ENCODE measurements at regions not wholly inside any gene's neighbourhood (a gene's known extent, or its start where the extent isn't known, plus 50 kb on each side); places are given as distances from the start of the nearest gene placed in this dataset.

- no peaks in the 10 kb centered on the region for H3K27me3 ChIP-seq (ENCODE audit: control insufficient read depth in 3 of 3, insufficient read depth in 3 of 3, low read length in 2 of 3)
- WGBS, 2 donors: 81 to 84% methylated on average over 3 of the region's 3 CpGs
- no peaks in the 10 kb centered on the region for H3K36me3 ChIP-seq (ENCODE audit: control insufficient read depth in 4 of 4, insufficient read depth in 4 of 4, low read length in 4 of 4)
- no peak overlapping the region for H3K27ac ChIP-seq (ENCODE audit: low read depth in 1 of 2, low read length in 1 of 2)
- H3K4me1 ChIP-seq (ENCODE audit: control insufficient read depth in 5 of 5, insufficient read depth in 5 of 5, low read length in 5 of 5): peaks cover 0 to 2% (median 0%) of the 10 kb centered on the region in 5 donors
- no peak overlapping the region for H3K9ac ChIP-seq (ENCODE audit: insufficient read depth in 1 of 2, low read length in 2 of 2)
- no peak overlapping the region for H3K4me3 ChIP-seq
- ATAC-seq (ENCODE audit: insufficient read depth, low FRiP score): no peak
- TF ChIP-seq CTCF (IDR thresholded peaks at IDR 0.05; ENCODE audit: control extremely low read depth, extremely low read depth): no peak
- H3K9me3 ChIP-seq (ENCODE audit: control insufficient read depth in 4 of 4, insufficient read depth in 3 of 4, low read length in 3 of 4): no peaks in the 10 kb centered on the region
- DNase-seq: no peak
Observed at GRCh38 chr5:116989995-116990394, 415.4 kb upstream of the SEMA6A start.

GRCh38 chr5:116982035-116982434, 407.4 kb upstream of the SEMA6A start:
- DNase-seq (no peak), ATAC-seq (ENCODE audit: insufficient read depth, low FRiP score) (no peak)
- Histone ChIP-seq H3K9me3 (ENCODE audit: control insufficient read depth in 4 of 4, insufficient read depth in 3 of 4, low read length in 3 of 4) (no peaks in the 10 kb centered on the region), H3K27ac (ENCODE audit: low read depth in 1 of 2, low read length in 1 of 2) (no peak overlapping the region), H3K9ac (ENCODE audit: insufficient read depth in 1 of 2, low read length in 2 of 2) (no peak overlapping the region), H3K4me1 (ENCODE audit: control insufficient read depth in 5 of 5, insufficient read depth in 5 of 5, low read length in 5 of 5) (no peaks in the 10 kb centered on the region), H3K4me3 (no peak overlapping the region), H3K27me3 (ENCODE audit: control insufficient read depth in 3 of 3, insufficient read depth in 3 of 3, low read length in 2 of 3) (no peaks in the 10 kb centered on the region), H3K36me3 (ENCODE audit: control insufficient read depth in 4 of 4, insufficient read depth in 4 of 4, low read length in 4 of 4) (no peaks in the 10 kb centered on the region)
- 82 to 91% methylated on average over 6 of the region's 6 CpGs for WGBS, 2 donors
- no peak for TF ChIP-seq CTCF (IDR thresholded peaks at IDR 0.05; ENCODE audit: control extremely low read depth, extremely low read depth)

GRCh38 chr5:116980581-116980980, 406.0 kb upstream of the SEMA6A start:
- ATAC-seq (ENCODE audit: insufficient read depth, low FRiP score): no peak
- Histone ChIP-seq H3K9me3 (ENCODE audit: control insufficient read depth in 4 of 4, insufficient read depth in 3 of 4, low read length in 3 of 4) (no peaks in the 10 kb centered on the region), H3K4me1 (ENCODE audit: control insufficient read depth in 5 of 5, insufficient read depth in 5 of 5, low read length in 5 of 5) (no peaks in the 10 kb centered on the region), H3K36me3 (ENCODE audit: control insufficient read depth in 4 of 4, insufficient read depth in 4 of 4, low read length in 4 of 4) (no peaks in the 10 kb centered on the region), H3K27me3 (ENCODE audit: control insufficient read depth in 3 of 3, insufficient read depth in 3 of 3, low read length in 2 of 3) (no peaks in the 10 kb centered on the region), H3K27ac (ENCODE audit: low read depth in 1 of 2, low read length in 1 of 2) (no peak overlapping the region), H3K4me3 (no peak overlapping the region), H3K9ac (ENCODE audit: insufficient read depth in 1 of 2, low read length in 2 of 2) (no peak overlapping the region)
- TF ChIP-seq CTCF (IDR thresholded peaks at IDR 0.05; ENCODE audit: control extremely low read depth, extremely low read depth): no peak
- no peak for DNase-seq
- WGBS, 2 donors: 81 to 88% methylated on average over 2 of the region's 2 CpGs

GRCh38 chr5:116976767-116977166, 402.1 kb upstream of the SEMA6A start:
- H3K9ac ChIP-seq (ENCODE audit: insufficient read depth in 1 of 2, low read length in 2 of 2): no peak overlapping the region
- no peak overlapping the region for H3K4me3 ChIP-seq
- H3K4me1 ChIP-seq (ENCODE audit: control insufficient read depth in 5 of 5, insufficient read depth in 5 of 5, low read length in 5 of 5): no peaks in the 10 kb centered on the region
- TF ChIP-seq CTCF (IDR thresholded peaks at IDR 0.05; ENCODE audit: control extremely low read depth, extremely low read depth): no peak
- H3K9me3 ChIP-seq (ENCODE audit: control insufficient read depth in 4 of 4, insufficient read depth in 3 of 4, low read length in 3 of 4): peaks cover 0 to 5% (median 0%) of the 10 kb centered on the region in 4 donors
- WGBS, 2 donors: 92 to 96% methylated on average over 1 of the region's 1 CpG
- no peaks in the 10 kb centered on the region for H3K27me3 ChIP-seq (ENCODE audit: control insufficient read depth in 3 of 3, insufficient read depth in 3 of 3, low read length in 2 of 3)
- DNase-seq: no peak
- no peak overlapping the region for H3K27ac ChIP-seq (ENCODE audit: low read depth in 1 of 2, low read length in 1 of 2)
- no peak for ATAC-seq (ENCODE audit: insufficient read depth, low FRiP score)
- H3K36me3 ChIP-seq (ENCODE audit: control insufficient read depth in 4 of 4, insufficient read depth in 4 of 4, low read length in 4 of 4): no peaks in the 10 kb centered on the region
